ENCODE measurements at regions not wholly inside any gene's neighbourhood (a gene's known extent, or its start where the extent isn't known, plus 50 kb on each side); places are given as distances from the start of the nearest gene placed in this dataset.
A peak's percentile ranks its signal among the peaks of the same experiment; 100 is the strongest.
"Not testable (repeated sequence)": the region's sequence is repeated elsewhere in the genome, so short reads cannot be mapped to it uniquely, and the experiment has no call there.

- TF ChIP-seq POLR2A (IDR thresholded peaks at IDR 0.05; ENCODE audit: low read length) (no peak), GATA1 (IDR thresholded peaks at IDR 0.05; ENCODE audit: low read depth, low read length) (no peak)
- DNase-seq = no peak
Observed at GRCh38 chr15:23801881-23802280, 114.8 kb upstream of the NDN start.

GRCh38 chr15:23802896-23803435 lies 115.9 kb upstream of the NDN start:
- not testable (repeated sequence) for DNase-seq

DNA sequence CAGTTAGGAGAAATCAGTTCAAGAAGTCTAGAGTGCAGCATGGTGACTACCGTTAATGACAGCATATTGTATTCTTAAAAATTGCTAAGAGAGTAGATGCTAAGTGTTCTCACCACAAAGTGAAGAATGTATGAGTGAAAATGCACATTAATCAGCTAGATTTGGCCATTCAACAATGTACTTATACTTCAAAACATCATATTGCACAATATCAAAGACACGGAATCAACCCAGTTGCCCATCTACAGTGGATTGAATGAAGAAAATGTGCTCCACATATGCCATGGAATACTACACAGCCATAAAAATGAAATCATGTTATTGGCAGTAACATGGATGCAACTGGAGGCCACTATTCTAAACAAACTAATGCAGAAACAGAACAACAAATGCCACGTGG lies 119.9 kb upstream of the NDN start:
- no peak for DNase-seq
- TF ChIP-seq GATA1 (IDR thresholded peaks at IDR 0.05; ENCODE audit: low read depth, low read length) (no peak), POLR2A (IDR thresholded peaks at IDR 0.05; ENCODE audit: low read length) (no peak)

- peak; percentile 1 to 2 for DNase-seq
- no peak for TF ChIP-seq POLR2A (IDR thresholded peaks at IDR 0.05; ENCODE audit: low read length)
- no peak for TF ChIP-seq GATA1 (IDR thresholded peaks at IDR 0.05; ENCODE audit: low read depth, low read length)
Observed at GRCh38 chr15:23823508-23823907, 136.4 kb upstream of the NDN start.

GRCh38 chr15:23828786-23829185 lies 141.7 kb upstream of the NDN start:
- TF ChIP-seq POLR2A (IDR thresholded peaks at IDR 0.05; ENCODE audit: low read length) (no peak), GATA1 (IDR thresholded peaks at IDR 0.05; ENCODE audit: low read depth, low read length) (no peak)
- no peak for DNase-seq

DNA sequence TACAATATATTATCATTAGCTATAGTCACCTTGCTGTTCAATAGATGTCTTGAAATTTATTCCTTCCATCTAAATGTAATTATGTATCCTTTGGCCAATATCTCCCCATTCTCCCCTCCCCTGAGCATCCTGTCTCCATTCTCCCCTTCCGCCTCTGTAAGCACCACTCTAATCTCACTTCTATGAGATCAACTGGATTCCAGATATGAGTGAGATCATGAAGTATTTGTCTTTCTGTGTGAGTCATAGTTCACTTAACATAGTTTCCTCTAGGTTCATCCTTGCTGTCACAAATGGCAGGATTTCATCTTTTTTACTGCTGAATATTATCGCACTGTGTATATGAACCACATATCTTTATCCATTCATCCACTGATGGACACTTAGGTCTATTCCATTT lies 148.8 kb upstream of the NDN start:
- TF ChIP-seq GATA1 (IDR thresholded peaks at IDR 0.05; ENCODE audit: low read depth, low read length) = no peak
- TF ChIP-seq POLR2A (IDR thresholded peaks at IDR 0.05; ENCODE audit: low read length) = no peak
- no peak for DNase-seq

DNA sequence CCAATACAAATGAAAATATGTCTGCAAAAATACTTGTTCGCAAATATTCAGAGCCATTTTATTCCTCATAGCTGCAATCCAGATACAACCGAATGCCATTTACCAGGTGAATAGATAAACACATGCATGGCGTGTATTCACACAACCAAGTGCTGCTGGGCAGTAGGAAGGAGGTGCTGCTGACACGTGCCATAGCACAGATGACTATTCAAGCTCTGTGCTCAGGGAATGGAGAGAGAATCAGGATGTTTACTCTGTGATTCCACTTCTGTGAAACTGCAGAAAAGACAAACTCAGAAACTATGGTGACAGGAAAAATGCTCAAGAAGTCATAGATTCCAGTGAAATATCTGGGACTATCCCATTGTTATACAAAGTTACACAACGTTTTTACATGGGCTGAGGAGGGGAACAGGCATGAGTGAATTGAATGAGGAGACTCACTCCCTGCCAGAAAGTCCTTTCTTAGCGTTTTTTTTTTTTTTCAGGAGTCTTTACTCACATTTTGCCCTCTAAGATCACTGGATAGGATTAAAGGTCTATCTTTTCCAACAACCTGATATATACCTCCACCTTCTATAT lies 152.9 kb upstream of the NDN start:
- TF ChIP-seq GATA1 (IDR thresholded peaks at IDR 0.05; ENCODE audit: low read depth, low read length) (no peak), POLR2A (IDR thresholded peaks at IDR 0.05; ENCODE audit: low read length) (no peak)
- DNase-seq = no peak

- no peak for DNase-seq
- TF ChIP-seq POLR2A (IDR thresholded peaks at IDR 0.05; ENCODE audit: low read length) (no peak), GATA1 (IDR thresholded peaks at IDR 0.05; ENCODE audit: low read depth, low read length) (no peak)
Observed at GRCh38 chr15:23846218-23846617, 159.1 kb upstream of the NDN start.

GRCh38 chr15:23850666-23851065 lies 163.6 kb upstream of the NDN start:
- TF ChIP-seq GATA1 (IDR thresholded peaks at IDR 0.05; ENCODE audit: low read depth, low read length) (no peak), POLR2A (IDR thresholded peaks at IDR 0.05; ENCODE audit: low read length) (no peak)
- DNase-seq = no peak

- DNase-seq = no peak
Observed at GRCh38 chr15:23851921-23852320, 164.8 kb upstream of the NDN start.

GRCh38 chr15:23853286-23853685 lies 166.2 kb upstream of the NDN start:
- DNase-seq = no peak
- TF ChIP-seq POLR2A (IDR thresholded peaks at IDR 0.05; ENCODE audit: low read length) = no peak
- no peak for TF ChIP-seq GATA1 (IDR thresholded peaks at IDR 0.05; ENCODE audit: low read depth, low read length)

More at GRCh38 chr15:23851921-23852320, 164.8 kb upstream of the NDN start:
- no peak for TF ChIP-seq GATA1 (IDR thresholded peaks at IDR 0.05; ENCODE audit: low read depth, low read length)
- no peak for TF ChIP-seq POLR2A (IDR thresholded peaks at IDR 0.05; ENCODE audit: low read length)

- no peak for TF ChIP-seq GATA1 (IDR thresholded peaks at IDR 0.05; ENCODE audit: low read depth, low read length)
- no peak for TF ChIP-seq POLR2A (IDR thresholded peaks at IDR 0.05; ENCODE audit: low read length)
- no peak for DNase-seq
Observed at GRCh38 chr15:23854203-23854911, 167.3 kb upstream of the NDN start.

DNA sequence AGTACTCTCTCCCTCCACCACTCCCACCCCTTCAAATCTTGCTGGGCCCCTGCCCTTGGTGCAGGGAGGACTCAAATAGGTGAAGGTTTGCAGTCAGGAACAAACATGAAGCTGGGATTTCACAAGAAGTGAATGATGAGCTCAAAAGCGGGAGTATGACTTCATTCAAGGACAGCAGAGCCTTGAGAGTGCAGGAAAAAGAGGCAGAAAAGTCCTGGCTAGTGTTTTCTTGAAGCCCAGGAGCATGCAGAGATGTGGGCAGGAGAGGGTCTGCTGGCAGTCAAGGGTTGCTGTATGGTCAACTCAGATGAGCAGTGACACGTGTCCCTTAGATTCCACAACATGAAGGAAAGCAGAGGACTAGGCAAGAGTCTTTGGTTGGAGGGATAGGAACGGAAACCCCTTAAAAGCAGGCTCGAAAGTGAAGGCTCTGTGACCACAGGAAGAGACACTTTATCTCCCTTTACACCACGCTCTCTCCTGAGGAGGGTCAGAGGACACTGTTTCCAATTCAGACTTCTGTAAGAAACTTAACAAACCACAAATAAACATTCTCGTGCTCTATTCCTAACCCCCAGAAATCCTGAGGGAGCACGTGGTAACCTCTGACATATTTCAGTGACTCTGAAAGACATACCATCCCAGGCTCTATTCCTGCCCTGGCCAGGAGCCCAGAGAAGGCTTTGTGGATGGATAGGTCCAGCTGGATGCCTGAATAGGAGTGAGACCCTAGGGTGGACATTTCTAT lies 168.0 kb upstream of the NDN start:
- TF ChIP-seq GATA1 (IDR thresholded peaks at IDR 0.05; ENCODE audit: low read depth, low read length) = no peak
- no peak for TF ChIP-seq POLR2A (IDR thresholded peaks at IDR 0.05; ENCODE audit: low read length)
- no peak for DNase-seq

- DNase-seq = no peak
- no peak for TF ChIP-seq POLR2A (IDR thresholded peaks at IDR 0.05; ENCODE audit: low read length)
Observed at GRCh38 chr15:23855947-23856346, 168.8 kb upstream of the NDN start.
